HG02885 (cell line): ENCODE measurements at regions not wholly inside any gene's neighbourhood (a gene's known extent, or its start where the extent isn't known, plus 50 kb on each side); places are given as distances from the start of the nearest gene placed in this dataset.

Experiments
- ATAC-seq: cut with Tn5 transposase; IDR thresholded peaks from one replicate; pipeline ENCODE4 v1.9.1; 2021; ENCODE audit warnings: mild to moderate bottlenecking; ENCODE audit not compliant: unreplicated experiment, poor library complexity

DNA sequence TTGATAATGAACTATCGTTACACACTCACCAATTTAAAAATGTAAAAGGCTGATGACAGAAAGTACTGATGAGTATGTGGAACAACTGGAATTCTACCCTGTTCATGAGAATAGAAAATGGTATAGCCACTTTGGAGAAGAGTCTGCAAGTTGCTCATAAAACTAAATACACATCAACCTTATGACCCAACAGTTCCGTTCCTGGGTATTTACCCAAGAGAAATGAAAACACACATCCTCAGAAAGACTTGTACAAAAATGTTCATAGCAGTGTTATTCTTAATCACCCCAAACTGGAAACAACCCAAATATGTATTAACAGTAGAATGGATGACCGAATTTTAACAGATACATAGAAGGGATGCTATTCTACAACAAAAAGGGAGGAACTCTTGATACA, 145.7 kb upstream of the LRFN2 start:
- no peak for ATAC-seq

DNA sequence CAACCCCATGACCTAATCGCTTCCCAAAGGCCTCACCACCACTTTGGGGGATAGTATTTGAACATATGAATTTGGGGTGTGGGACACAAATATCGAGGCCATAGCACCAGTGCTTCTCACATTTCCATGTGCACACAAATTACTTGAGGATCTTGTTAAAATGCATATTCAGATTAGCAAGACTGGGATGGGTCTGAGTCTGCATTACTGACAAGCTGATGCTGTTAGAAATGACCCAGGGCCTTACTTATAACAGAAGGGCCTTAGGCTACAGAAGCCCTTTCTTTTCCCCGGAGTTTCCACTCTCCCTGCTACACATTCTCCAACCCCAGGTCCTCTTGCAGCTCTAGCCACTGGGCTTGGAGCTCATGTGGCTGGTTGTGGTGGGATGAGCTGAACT, 141.5 kb upstream of the LRFN2 start:
- ATAC-seq: no peak

DNA sequence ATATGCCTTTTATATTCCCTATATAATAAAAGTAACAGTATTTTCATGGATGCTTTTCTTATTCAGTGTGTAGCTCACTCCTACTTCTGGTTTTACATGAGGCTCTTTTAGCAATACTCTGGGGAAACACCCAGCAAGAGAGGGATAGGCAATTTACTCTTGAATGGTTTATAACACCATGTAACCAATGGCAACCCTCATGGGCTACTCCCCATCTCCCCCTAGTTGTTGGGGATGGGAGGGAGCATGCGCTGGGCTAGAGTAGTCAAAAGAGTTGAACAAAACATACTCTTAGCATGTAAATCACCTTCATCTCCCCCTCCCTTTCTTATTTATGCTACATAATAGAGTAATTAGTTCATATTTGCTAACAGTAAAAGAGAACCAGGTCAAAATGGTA, 140.1 kb upstream of the LRFN2 start:
- no peak for ATAC-seq

DNA sequence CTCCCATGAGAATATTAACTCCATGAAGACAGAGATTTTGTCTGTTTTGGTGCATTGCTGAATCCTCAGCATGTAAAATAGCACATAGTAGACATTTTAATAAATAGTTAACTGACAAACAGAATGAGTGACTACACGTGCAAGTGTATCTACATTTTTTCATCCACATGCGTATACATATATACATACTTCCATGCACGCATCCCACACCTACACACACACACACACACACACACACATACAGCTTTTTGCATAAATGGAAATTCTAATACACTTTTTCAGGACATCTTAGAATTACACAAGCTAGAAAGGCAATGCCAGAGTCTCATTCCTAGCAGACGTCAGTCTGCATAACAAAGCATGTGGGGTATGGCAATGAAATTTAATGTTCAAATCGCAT, 139.7 kb upstream of the LRFN2 start:
- ATAC-seq: no peak

DNA sequence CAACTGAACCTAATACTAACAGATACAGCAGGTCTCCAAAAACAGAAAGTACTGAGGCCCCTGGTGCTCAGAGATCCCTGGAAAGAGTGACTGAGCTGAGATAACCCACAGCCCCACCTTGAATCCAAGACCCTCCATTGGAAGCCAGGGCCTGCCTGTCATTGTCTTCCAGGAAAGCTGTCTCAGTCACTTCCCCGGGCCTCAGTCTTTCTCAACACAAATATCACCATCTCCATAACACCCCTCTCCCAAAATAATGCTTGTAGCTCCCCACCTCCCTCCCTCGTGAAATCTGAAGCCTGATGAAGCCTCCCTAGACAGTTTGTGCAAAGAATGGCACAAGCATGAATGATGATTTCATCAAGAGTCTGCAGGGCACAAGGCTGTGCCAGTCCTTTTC, 138.2 kb upstream of the LRFN2 start:
- ATAC-seq: no peak

DNA sequence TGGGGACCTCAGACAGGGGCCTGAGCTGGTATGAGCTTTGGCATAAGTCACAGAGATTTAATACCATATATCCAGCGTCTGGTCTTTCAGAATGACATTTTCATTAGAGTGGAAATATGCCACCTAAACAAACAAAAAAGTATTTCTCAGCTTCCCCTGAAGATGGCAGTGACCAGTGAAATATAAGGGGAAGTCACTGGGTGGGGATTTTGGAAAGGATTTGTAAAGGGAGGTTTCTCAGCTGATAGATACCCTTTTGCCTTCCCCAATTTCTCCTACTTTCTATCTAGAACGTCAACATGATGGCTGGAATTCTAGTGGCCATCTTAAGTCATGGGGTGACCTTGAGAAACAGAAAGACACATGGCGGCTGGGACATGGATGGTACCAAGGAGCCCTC, 137.7 kb upstream of the LRFN2 start:
- ATAC-seq: no peak

DNA sequence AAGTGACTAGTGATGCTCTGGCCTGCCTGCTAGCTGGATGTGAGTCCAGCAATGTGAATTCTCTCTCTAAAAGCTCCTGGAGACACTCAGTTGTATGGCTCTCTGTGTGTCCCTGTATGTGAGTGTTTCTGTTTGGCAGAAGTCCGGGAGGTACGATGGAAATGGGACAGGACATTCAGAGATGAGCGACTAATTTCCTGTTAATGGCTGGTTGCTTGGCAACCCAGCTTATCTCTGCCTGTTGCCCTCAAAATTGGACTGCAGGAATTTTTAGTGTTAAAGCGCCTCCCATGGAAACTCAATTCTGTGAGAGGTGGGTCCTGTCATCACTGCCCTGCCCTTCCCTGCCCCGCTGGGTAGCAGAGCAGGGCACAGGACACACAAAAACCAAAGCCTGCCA, 136.8 kb upstream of the LRFN2 start:
- ATAC-seq: no peak

DNA sequence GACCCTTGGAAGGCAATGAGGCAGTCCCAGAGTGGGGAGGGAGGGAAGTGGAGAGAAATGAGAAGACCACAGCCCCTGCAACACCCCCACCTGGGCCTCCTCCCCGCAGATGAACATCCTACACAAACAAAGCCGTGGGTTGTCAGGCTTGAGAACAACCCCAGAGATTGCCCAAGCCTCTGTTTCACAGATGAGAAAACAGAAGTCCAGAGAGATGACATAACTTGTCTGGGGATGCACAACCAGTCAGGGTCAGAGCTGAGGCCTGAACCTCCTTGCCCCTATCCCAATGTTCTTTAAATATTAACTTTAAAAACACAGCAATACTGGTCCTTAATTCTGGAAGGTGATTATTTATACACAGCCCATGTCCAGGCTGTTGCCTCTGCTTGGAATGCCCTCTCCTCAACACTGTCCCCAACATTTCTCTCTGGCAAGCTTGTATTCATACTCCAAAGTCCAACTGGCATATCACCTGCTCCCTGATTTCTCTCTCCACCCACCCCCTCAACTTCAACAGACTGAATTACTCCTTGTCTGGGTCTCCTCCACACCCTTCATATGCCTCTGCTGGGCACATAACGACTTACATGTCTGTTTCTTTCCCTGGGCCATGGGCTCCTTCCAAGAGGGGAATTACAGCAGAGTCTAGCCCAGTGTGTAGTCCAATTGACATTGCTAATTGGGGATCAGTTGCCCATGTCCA, 135.5 kb upstream of the LRFN2 start:
- ATAC-seq: no peak

DNA sequence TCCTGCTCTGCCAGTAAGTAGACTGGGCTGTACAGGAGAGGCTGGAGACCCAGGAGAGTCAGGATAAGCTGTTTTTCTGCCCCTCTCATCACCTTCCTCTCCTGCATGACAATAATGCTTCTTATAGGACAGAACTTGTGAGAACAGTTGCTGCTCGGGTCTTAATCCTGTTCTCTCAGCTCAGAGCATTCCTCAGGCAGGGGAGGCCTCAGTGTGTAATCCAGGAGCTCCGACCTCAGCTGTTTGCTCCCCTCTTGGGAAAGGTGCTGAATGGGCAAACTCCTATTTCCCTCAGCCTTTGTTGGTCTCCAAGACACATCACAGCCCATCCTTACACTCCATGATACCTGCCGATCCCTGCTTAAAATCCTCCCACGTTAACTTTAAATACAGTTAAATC, 134.9 kb upstream of the LRFN2 start:
- ATAC-seq: no peak

DNA sequence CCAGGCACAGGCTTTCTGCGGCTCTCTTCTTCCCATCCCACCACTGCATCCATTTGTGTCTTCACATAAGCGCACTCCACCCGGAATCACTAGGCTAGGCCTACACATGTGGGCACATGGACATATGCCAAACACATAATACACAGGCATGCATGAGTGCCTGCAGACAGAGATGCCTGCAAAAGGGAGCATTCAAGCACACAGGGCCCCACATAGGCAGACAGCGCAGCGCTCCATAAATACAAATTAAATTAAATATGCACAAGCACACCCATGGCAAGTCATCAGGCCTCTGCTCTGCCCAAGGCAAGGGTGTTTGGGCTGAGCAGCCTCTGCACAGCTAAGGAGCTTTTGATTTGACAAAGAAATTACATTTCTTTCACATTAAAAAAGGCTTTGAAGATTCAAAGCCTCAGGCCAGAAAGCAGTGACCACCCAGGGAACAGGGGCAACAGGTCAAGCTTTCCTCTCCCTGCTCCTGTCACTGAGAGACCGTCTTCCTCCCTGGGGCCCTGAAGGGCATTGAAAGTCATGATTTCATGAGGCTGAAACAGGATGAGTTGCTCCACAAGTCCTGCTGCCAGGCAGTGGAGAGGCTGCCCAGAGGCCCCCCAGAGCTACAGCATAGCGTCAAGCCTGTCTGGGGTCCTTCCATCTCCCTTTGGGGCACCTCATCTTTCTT, 134.2 kb upstream of the LRFN2 start:
- ATAC-seq: no peak

DNA sequence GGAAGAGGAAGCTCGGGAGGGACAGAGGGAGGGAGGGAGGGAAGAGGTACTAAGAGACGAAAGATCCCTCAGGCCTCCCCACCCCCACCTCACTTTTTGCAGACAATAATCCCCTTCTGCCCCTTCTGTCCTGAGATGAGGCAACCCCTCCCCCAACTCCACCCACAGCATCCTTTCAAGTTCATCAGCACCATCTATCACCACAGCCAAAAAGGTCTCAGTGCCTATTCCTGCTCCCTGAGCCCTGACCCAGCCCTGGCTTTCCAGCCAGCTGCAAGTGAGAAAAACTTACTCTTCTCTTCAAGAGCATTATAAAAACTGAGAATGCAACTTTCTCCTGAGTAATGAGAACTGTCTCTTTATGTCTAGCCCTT, 133.2 kb upstream of the LRFN2 start:
- no peak for ATAC-seq

DNA sequence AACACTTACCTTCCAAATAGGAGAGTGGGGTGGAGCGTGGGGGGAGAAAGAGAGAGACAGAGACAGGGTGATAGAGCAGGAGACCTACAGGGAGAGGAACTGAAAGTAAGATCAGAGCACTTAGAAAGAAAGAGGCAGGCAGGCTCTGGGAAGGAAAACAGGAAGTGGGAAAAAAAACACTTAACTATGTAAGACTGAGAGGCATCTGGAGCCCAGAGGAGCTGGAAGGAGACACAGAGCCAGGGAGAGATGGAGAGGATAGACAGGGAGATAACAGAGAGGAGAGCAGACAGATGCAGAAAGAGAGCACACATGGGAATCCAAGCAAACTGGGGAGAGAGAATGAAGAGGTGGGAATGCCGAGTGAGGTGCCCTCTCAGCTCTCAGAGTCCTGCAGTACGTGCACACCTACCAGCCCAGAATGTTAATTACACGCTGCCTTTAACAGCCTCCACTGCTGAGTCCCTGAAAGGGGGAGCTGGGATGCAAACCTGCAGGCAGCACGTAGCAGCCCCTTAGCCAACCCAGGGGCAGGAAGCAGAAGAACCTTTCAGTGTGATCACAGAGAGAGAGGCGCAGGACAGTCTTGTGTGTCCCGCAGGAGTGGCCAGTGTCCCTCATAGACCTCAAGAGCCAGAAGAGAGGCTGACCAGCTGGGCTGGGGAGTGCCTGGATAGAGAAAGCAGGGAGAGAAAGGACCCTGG, 132.7 kb upstream of the LRFN2 start:
- ATAC-seq: peak; percentile 77

DNA sequence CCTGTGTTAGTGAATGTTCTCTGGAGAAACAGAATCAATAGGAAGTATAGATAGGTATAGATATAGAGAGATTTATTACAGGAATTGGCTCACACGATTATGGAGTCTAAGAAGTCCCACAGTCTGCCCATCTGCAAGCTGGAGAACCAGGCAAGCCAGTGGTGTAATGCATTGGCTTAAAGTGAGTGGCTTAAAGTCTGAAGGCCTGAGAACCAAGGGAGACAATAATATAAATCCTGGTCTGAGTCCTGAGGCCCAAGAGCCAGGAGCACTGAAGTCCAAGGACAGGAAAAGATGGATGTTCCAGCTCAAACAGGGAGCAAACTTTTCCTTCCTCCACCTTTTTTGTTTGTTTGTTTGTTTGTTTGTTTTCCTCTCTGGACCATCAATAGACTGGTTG, 131.2 kb upstream of the LRFN2 start:
- no peak for ATAC-seq

DNA sequence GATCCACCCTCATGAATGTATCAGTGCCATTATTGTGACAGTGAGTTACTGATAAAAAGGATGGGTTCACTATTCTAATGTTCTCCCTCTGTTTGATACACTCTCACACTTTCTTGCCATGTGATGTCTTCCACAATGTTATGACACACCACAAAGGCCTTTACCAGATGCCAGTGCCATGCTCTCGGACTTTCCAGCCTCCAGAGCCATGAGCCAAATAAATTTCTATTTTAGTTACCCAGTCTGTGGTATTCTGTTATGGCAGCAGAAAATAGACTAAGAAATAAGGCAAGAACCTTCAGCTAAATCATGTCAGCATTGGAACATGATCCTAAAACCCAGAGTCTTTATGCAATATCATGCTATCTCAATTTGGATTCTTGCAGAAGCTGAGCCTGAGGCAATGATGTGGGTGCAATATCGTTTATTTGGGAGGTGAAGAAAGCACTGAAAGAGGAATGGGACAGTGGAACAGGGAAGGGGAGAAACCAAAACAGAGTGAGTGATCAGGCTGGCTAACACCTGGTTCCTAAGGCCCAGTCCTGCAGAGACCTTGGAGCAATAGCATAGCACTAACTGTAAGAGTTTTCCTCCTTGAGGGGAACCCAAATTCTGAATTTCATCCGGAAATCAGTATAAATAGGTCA, 130.4 kb upstream of the LRFN2 start:
- no peak for ATAC-seq

DNA sequence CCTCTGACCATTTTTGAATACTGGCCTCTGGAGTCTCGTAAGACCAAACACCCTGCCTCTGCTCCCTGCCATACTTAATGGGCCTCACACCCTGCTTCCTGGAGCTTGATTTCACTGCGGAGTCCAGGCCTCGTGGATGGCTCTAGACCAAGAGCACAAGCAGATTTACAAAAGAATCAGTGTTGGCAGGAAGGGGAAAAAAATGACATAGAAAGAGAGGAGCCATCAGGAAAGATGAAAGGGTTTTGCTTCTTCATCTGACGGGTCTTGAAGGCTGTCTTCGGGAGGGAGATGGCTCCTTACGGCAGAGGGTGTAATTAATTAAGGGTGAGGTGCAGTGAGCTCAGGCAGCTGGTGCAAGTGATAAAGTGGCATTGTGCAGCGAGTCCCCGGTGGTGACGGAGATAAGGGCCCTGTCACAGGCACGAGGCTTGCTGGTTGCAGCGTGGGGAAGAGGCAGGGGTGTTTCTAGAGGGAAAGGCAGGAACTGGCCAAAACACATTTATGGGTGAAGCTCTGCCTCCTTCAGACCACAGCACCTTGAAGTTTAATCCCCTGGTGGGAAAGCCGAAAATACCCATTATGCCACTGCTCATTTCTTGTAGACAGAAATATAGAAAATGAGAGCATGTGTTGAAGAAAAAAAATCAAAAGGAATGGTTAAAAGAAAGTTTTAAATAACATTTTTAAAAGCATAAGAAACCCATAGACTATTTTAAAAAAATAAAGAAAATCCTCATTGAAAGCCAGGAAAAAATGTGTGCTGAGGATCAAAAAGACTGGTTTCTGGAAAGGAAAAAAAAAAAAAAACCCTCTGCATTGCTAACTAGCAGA, 128.6 kb upstream of the LRFN2 start:
- ATAC-seq: no peak

DNA sequence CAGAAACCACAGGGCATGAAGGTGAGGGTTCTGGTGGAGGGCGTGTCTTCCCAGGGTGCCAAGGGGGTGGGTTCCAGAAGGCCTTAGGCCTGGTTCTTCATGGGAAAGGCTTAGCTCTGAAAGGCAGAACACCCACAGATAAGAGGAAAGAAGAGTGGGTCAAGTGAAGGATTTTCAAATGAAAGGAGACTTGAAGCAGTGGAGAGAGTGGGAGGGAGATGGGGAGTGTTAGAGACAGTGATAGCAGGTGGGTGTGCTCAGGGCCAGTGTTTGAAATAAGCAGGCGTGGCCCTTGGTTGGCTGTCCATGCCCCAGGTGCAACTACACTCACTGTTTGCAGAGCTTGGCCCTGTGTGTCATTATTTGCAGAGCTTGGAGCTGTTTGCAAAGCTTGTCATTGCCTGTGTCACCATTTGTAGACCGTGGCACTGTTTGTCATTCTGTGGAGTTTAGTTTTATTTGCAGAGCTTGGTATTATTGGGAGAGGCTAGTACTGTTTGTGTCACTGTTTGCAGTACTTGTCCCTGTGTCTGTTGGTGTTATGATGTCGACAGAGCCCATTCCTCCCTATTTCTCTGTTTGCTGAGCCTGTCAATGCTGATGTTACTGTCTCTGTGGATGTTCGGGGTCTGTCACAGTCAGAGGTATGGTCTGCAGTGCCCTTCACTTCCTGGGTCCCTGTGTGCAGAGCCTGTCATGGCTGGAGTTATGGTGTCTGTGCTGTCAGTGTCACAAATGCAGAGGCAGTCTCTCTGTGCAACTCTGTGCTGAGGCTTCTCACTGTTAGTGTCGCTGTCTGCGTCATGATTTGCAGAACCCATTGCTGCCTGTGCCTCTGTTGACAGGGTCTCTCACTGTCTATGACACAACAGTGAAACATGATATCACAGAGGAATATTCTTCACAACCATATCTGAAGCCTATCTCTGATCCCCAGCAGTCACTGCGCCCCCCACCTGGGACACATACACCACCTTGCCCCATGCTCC, 127.7 kb upstream of the LRFN2 start:
- no peak for ATAC-seq

DNA sequence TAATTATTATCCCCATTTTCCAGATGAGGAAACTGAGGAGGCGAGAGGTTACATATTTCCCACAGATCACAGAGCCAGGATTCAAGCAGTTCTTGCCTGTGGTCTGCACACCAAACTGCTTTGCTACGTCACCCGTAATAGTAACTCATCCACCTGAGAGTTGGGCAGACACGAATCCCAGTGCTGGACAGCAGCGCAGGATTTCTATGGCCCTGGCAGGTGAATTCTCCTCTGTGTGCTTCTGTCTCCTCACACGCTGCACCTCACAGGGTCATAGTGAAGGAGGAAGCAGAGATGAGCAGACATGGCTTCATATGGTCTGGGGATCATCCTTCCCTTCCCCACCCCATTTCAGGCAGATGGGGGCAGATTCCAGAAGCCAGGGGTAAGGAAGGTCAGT, 127.0 kb upstream of the LRFN2 start:
- no peak for ATAC-seq

DNA sequence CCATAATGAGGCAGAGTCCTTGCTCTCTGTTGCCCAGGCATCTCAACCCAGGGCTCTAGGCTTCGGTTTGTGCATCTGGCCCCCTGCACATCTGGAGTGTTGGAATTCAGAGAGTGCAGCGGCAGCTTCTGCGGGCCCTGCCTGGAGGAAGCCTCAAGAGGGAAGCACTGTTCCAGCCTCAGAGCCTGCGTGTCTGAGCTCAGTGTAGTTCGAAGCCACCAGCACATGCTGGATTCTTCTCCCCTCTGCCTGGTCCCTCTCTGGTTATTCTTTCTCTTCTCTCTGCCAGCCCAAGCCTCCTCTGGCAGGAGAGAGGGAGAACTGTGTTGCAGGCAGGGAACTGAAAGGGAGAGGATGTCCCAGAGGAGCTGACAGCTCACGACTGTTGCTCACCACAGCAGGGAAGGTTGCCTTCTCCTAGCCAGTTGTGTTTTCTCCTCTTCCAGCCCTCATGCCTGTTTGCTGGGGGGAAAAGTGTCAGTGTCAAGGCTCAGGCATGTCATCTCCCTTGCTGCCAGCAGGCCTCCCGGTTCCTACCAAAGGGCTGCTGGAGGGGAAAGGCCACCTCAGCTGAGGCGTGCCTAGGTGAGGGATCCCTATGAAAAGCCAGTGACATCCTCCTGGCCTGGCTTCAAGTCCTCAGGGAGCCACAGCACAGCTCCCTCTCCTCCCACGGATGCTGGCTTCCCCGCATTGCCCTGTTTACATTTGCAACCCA, 126.0 kb upstream of the LRFN2 start:
- ATAC-seq: no peak
